HG03521 (cell line): ENCODE measurements at regions not wholly inside any gene's neighbourhood (a gene's known extent, or its start where the extent isn't known, plus 50 kb on each side); places are given as distances from the start of the nearest gene placed in this dataset.
"Not testable (repeated sequence)": the region's sequence is repeated elsewhere in the genome, so short reads cannot be mapped to it uniquely, and the experiment has no call there.

Experiments used
- ATAC-seq: cut with Tn5 transposase; IDR thresholded peaks from one replicate; pipeline ENCODE4 v1.9.1; 2021; ENCODE audit warnings: mild to moderate bottlenecking, moderate library complexity; ENCODE audit not compliant: unreplicated experiment

DNA sequence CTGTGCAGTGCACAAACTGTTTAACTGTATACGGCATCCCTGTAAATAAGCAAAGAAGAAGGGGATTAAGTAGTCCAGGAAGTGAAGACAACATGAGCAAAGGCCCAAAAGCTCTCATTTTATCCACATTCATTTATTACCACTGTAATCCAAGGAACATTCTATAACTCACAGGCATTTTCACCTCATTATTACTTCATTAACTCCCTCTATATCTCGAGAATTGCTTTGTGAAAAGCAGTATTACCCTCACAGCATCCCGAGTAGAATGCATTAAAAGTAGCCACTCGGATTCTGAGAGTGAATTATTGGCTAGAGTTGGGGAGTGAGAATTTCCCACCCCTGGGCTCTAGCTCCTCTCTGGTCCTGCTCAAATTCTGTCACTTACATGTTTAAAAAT lies 51.0 kb upstream of the CHCHD3 start:
- no peak for ATAC-seq

DNA sequence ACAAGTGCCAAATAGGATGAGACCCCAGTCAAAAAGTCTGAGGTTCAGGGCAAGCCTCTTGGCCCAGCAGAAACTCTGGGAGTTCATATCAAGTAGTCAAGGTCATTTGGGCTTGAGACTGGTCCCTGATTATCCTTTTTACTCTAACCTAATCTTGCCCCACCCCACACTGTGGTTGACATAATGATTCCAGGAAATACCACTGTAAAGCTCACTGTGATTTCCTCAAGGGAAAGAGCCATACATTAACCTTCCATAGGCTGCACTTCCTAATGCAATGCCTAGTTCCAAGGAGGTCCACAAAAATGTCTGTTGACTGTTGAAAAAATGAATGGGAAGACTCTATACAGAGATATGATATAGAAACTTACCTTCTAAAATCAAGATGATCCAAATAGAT lies 52.9 kb upstream of the CHCHD3 start:
- ATAC-seq, result no peak

DNA sequence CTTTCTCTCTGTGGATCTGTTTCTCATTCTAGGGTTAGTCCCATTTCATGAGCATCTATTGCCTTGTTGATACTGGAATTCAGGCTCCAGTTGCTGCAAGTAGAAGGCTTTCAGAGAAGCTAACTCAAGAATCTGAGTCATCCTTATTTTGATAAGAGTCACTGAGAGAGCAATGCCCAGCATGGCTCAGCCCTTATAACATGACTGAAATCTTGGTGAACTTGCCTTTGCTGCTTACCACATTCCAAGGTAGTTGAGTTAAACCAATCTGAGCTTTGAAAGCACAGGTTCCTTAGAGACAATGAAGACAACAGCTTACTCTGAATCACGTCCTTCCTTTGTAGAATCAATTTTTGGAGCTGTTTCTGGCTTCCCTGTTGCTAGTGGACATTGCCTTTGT lies 53.6 kb upstream of the CHCHD3 start:
- ATAC-seq, result no peak

DNA sequence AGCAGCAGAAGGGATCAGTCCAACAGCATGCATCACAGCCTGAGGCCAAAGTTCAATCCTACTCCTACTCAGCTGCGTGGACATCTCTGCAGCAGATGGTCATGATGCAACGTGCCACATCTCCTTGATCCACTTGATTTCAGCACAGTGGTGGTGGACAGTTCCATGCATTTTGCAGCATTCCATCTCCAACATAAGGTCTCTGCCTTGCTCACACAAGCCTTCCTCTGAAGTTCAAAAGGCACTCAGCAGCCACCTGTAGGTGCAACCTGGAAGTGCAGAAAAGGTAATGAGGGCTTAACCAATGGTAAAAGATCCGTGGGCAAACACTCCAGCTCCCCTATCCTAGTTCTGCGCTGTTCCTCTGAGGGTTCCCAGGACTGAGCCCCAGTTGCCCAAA lies 57.5 kb upstream of the CHCHD3 start:
- ATAC-seq, result no peak

DNA sequence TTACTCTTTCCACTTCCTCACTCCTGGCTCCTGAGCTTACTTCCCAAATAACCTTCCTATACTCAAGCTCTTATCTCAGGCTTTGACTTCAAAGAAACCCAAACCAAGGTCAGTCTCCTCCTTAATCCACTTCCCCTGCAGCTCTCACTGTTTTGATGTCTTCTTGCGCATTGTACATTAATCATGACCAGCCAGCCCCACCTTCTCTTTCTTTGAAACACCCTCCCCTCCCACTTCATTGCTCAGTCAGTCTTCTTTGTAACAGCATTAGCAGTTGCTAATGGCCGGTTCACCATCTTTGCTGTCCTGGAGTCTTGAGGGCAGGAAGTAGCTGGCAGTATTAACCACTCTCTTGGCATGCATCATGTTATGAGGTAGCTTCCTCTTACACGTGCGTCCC lies 57.9 kb upstream of the CHCHD3 start:
- ATAC-seq, result no peak

DNA sequence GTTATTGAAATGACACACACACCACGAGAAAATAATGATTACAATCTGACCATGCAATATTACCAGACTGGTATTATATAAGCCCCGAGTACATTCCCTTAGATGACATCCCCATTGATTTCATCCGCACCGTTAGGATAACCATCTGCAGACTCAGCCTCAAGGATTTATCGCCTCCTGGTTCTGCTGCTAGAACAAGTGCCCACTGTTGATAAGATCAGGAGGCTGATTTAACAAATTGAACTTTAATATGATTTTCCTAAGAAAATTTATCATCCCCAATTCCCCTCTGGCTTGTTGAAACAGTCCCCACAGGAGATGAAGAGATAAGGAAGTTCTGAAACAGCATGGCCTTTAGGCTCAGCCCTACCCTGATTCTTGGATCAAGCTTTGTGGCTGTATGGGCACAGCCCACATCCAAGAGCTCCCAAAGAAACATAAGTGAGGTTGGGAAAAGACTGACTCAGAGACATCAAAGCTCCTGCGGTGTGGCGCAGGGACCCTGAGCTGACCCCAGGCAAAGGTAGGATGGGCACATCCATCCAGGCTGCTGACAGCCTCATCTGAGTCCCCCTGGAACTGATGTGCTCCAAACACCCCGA lies 59.2 kb upstream of the CHCHD3 start:
- no peak for ATAC-seq

DNA sequence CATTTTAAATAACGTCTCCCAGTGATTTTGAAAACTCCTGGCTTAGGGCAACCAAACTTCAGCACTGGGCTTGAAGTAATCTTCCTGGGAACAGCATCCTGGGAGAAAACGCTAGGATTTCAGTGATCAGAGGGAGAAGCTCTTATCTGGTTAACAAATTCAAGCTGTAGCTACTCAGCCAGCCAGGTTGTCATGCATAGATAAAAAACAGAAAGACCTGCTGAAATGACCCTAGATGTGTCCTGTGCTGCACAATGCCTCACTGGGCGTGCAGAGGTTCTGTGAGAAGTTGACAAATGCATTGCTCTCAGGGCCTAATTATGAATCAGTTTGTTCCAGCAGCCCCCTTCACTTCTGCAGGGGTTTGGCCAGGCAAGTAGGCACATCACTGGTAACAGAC lies 68.9 kb upstream of the CHCHD3 start:
- no peak for ATAC-seq

DNA sequence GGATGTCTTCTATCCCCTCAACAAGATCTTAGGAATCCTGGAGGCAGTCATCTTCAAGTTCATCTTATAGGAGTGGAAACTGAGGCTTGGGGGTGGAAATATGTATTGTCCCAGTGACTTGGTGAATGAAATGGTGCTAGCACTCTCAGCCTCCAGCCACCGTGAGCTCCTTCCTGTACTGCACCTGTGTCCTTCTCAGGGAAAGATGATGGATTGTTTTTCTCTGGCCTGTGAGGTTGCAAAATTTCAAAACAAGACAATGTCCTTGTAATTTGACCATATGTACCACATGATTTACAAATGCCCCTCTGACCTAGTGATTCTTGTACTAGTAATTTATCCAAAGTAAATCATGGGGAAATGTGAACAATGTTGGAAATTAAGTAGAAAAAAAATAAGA lies 71.0 kb upstream of the CHCHD3 start:
- ATAC-seq, result no peak

DNA sequence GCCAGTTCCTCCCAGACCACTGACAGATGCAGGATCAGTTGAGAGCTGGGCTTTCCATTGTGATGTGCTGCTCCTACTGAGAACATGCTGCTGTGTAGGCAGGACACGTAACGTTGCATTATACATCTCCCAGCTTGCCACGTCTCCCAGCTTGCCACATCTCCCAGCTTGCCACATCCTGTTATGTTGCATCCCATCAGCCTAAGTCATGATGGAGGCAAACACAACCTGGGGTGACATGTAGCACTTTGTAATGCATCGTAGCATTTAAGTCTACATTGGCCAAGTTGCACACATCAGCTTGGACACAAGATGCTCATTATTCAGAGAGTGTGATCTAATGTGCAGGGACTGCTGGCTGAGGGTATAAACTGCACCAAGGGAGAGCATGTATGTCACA lies 73.3 kb upstream of the CHCHD3 start:
- no peak for ATAC-seq

DNA sequence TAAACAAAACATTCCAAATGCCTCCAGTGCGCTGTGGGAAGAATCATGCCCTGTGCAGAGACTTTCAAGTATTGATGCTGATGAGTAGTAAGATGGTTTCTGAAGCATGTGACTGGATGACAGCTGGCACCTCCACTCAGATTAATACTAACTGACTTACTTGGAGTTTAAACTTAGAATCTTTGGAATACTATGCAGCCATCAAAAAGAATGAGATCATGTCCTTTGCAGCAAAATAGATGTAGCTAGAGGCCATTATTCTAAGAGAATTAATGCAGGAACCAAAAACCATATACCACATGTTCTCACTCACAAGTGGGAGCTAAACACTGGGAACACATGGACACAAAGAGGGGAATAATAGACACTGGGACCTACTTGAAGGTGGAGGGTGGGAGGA lies 73.8 kb upstream of the CHCHD3 start:
- ATAC-seq, result no peak

DNA sequence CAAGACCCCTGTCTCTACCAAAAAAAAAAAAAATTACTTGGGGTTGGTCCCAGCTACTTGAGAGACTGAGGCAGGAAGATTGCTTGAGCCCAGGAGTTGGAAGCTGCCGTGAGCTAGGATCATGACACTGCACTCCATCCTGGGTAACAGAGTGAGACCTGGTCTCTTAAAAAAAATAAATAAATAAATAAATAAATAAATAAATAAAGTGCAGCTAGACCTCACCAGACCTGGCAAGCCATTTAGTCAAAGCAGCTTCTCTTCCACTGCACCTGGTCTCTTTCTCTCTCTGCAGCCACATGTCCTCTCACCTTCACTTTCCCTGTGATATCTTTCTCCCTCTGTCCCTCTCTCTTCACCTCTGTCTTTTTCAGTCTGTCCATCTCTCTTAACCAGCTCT lies 75.2 kb upstream of the CHCHD3 start:
- no peak for ATAC-seq

DNA sequence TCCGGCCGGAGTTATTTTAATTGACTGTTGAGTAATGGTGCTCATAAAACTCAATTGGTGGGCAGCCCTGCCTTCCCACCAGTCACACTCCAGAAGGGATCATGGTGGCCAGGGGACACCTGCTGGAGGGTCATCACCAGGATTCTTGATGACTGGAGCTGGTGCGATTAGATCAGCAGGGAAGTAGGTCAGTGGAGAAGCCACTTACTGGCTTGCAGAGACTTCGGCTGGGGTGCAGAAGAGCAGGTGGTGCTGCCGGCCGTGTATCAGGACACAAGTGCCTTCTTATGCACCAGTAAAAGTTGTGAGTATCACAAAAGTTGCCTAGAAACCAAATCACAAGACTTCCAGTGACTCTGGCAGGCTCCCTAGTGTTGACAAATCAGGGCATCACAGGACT lies 82.6 kb upstream of the CHCHD3 start:
- ATAC-seq, result no peak

DNA sequence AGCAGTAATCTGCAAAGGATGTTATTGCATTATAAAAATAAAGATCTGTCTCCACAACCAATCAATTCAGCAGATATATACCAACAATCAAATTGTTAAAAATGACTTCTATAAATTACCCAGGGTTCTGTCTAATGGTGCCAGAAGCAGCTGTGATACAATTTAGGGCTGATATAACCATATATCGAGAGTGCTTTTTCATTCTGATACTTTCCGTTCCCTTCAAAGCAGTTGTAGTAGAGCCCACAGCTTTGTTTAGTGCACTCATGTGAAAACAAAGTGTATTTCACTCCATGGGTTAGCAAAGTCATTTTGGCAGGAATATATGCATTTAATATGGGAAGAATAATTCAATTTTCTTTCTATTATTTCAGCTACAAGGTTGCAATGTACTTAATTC lies 83.1 kb upstream of the CHCHD3 start:
- no peak for ATAC-seq

DNA sequence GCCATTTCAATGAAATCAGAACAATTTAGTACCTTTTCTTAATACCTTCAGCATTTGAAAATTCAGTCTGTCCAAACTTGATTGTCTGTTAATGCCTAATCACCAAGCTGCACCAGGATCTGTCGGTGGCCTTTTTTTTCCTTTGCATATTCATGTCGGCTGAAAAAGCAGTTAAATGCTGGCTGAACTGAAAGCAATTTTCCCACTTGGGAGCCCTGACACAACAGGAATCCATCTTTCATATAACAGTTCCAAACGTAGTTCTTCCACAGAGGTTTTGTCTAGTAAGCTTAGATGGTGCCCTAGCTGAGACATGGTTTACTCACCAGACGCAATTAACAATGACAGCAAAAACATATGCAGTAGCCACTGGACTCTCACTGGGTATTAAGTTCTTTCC lies 83.6 kb upstream of the CHCHD3 start:
- ATAC-seq, result no peak

DNA sequence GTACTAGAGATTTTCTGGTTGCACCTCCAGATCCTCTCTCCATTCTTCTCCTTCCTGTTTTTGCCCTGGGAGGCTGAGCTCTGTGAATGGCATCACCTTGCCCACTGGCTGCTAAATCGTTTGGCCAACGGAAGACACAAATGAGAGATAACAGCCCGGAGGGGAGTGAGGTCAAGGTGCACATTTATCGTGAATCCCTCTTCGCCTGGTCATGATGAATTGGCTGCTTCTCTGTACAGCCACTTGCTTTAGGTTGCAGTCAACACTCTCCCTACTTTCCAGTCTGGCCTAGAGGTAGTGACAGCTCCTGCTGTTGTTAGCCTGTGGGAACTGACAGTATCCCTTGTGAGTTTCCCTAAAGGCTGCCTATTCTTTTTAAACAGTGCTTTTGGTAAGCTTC lies 85.4 kb upstream of the CHCHD3 start:
- ATAC-seq, result no peak

DNA sequence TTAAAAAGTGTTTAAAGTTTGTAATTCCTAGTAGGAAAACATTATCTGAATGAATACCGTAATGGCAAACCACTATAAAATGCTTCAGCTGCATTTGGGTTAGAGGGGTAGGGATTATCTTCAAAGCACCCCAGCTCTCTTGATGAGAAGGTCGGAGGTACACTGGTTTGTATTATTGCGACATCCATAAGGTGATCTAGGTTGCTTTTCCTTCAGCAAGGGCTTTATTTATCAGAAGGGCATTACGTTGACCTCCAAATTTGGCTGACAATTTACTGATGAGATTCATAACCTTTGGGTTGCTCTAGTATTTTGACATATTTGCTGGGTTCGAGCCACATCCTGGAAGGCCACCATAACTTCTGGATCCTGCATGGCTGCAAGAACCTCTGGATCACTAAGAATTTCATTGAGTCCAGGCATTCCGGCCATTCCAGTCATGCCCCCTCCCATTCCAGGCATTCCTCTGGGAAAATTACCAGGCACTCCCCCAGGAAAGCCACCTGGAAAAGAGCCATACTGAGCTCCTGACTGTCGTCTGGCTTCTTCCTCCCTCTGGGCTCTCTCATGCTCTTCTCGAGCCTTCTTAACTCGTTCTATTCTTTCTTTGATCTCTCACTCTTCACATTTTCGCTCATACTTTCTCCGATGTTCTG lies 83.6 kb upstream of the EXOC4 start:
- not testable (repeated sequence) for ATAC-seq

DNA sequence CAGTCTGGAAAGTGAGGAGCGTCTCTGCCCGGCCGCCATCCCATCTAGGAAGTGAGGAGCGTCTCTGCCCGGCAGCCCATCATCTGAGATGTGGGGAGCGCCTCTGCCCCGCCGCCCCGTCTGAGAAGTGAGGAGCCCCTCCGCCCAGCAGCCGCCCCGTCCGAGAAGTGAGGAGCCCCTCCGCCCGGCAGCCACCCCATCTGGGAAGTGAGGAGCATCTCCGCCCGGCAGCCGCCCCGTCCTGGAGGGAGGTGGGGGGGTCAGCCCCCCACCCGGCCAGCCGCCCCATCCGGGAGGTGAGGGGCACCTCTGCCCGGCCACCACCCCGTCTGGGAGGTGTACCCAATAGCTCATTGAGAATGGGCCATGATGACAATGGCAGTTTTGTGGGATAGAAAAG lies 75.4 kb upstream of the EXOC4 start:
- not testable (repeated sequence) for ATAC-seq

DNA sequence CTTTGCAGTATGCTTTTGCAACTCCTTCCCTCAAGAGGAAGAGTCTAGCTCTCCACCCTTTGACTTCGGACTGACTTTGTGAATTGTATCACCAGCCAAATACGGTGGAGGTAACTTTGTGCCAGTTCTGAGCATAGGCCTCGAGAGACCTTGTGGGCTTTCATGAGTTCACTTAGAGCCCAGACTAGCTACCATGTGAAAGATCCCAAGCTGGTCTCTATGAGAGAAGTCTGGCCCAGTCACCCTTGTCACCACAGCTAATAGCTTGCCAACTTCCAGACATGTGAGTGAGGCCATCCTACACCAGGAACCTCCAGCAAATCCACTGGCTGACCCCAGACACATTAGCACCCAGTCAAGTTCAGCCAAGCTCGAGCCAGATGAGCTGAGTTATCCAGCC lies 72.2 kb upstream of the EXOC4 start:
- ATAC-seq, result no peak

DNA sequence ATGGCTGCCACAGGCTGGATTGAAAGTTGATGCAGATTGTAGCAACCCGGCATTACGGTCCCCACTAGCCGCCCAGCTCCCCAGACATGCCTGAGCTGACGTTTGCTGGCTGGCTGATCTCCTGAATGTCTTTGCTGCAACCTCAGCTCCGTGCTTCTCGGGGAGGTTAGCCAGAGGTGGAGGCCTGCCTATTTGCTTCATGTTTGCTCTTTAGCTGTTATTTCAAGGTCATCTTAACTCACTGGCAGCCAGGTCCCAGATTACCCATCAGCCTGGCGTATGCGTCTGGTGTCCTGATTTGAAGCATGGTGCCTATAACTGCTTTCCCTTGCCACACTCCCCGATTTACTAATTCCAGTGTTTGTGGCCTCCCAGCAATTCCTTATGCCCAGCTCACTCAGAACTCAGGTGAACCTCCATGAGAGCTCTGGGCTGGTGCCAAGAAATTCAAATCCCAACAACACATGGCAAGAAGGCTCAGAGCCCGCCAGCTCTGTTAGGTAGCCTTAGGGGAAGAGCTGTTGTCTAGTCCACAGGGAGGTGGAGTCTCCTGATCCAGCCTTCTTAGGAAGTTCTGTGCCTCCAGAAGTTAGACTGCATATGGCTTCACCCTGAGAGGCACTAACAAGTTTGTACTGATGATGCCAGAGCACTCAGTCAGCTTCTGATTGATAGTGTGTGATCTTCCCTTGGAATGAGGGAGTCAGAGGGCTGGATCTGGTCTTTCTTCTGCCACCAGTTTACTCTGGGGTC lies 69.7 kb upstream of the EXOC4 start:
- no peak for ATAC-seq

DNA sequence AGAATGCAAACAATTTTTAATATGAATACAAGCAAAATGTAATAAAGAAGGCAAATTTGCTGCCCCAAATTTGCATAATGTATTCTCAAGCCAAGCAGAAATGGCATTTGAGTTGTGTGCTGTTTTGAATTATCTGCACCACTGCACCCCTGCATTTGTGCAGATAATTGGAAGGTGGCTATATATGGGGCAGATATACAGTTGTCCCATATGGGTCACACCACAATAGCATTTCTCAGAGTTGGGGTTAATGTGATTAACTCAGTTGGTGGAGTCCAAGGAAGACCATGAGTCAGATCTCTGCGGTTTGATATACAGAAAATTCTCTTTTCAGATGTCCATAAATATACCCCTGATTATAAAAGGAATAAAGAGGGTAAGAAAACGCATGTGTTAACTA lies 68.9 kb upstream of the EXOC4 start:
- no peak for ATAC-seq

DNA sequence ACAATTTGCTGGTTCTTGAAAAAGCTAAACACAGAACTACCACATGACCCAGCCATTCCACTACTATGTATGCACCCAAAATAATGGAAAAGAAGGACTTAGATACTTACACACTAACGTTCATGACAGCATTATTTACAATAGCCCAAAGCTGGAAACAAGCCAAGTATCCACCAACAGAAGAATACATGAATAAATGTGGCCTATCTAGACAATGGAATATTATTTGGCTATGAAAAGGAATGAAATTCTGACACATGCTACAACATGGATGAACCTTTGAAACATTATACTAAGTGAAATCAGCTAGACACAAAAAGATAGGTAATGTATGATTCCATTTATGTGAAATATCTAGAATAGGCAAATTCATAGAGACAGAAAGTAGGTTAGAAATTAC lies 67.4 kb upstream of the EXOC4 start:
- ATAC-seq, result no peak

DNA sequence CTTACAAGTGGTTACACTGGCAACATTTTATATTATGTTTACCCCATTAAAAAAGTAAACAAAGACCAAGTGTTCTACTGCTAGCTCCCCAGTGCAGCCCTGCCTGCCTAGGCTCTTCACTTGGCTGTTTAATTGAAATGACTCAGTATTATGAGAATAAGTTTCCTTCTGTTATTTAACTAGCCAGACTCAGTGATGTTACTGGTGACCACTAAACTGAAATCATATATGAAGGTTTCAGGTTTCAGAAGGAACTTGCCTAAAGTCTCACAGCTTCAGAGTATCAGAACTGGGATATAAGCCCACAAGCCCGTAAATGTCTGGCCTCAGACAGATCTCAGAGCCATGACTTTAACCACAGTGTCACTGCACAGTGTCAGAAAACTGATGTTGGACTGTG lies 66.8 kb upstream of the EXOC4 start:
- peak; percentile 45 for ATAC-seq

DNA sequence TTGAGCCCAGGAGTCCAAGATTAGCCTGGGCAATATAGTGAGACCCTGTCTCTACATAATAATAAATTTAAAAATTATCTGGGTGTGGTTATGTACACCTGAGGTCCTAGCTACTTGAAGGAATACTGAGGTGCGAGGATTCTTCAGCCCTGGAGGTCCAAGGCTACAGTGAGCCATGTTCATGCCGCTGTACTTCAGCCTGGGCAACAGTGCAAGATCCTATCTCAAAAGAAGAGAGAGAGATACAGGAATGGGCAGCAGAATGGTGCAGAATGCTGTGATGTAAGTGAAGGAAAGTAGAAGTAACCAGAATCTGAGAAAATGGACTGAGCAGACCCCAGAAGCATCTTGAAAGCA lies 62.7 kb upstream of the EXOC4 start:
- no peak for ATAC-seq
